HepG2 (cell line): ENCODE measurements at regions not wholly inside any gene's neighbourhood (a gene's known extent, or its start where the extent isn't known, plus 50 kb on each side); places are given as distances from the start of the nearest gene placed in this dataset.

ENCODE experiments used
- ATAC-seq: fragments of 200-7000 bp; cut with Tn5 transposase; 3 replicates; pipeline ENCODE4 v1.9.1; 2020; ENCODE audit warnings: mild to moderate bottlenecking, moderate library complexity
- BruUV-seq: library from RNA; stranded (reverse); fragments of 400-500 nt; replicated peaks from 2 replicates; lab custom pipeline; 2021; lab: Mats Ljungman, UMichigan
- CTCF ChIA-PET: fragments of 300-600 bp; formaldehyde crosslinking; extraction: SDS; loops from one replicate; lab custom pipeline; 2021; ENCODE audit warnings: low total read pairs, inconsistent platforms, low intra/inter-chr PET ratio; lab: Yijun Ruan, JAX
- POLR2A ChIA-PET: fragments of 350-600 bp; sonication (Branson Sonifier 250); formaldehyde crosslinking; loops from one replicate; lab custom pipeline; 2020; ENCODE audit warnings: antibody characterized with exemption, inconsistent platforms; lab: Yijun Ruan, JAX
- DNase-seq: peaks from one replicate; pipeline ENCODE4 v3.0.0-alpha.2; 2015; ENCODE audit warnings: low spot score
- FAIRE-seq: peaks from 3 replicates; lab custom pipeline; 2011; peaks lifted over from hg19 to GRCh38; lab: Jason Lieb, UNC
- H2AFZ ChIP-seq: one replicate; pipeline ENCODE4 v1.6.1; 2011; ENCODE audit warnings: low read length, inconsistent platforms
- H3K27ac ChIP-seq: fragments of 300-600 bp; 3 replicates; pipeline ENCODE4 v1.8.0; 2011; ENCODE audit warnings: mixed run types, mild to moderate bottlenecking, mixed read lengths, low read length, inconsistent platforms; ENCODE audit not compliant: insufficient read depth; ENCODE audit errors: extremely low read length
- H3K27me3 ChIP-seq, 2 experiments: fragments of 200-600 bp in 1 of 2; 2 replicates in 1 of 2; 3 replicates in 1 of 2; pipeline versions ENCODE4 v1.6.0 to v1.8.0; 2011; ENCODE audit warnings: low read length in 2 of 2, mild to moderate bottlenecking in 2 of 2, moderate library complexity in 2 of 2, inconsistent platforms in 1 of 2; ENCODE audit not compliant: insufficient read depth in 2 of 2, control insufficient read depth in 1 of 2
- H3K36me3 ChIP-seq, 2 experiments: fragments of 200-600 bp in 1 of 2; replicated peaks in 1 of 2; 2 replicates in 1 of 2; 3 replicates in 1 of 2; pipeline versions ENCODE4 v1.5.1 to v1.8.0; 2011; ENCODE audit warnings: low read length in 2 of 2, inconsistent platforms in 1 of 2; ENCODE audit not compliant: insufficient read depth in 2 of 2, control insufficient read depth in 1 of 2
- H3K4me1 ChIP-seq: 2 replicates; pipeline ENCODE4 v1.5.1; 2012; ENCODE audit warnings: low read length, inconsistent platforms; ENCODE audit not compliant: insufficient read depth
- H3K4me2 ChIP-seq: 2 replicates; pipeline ENCODE4 v1.6.0; 2011; ENCODE audit warnings: low read depth, low read length, inconsistent platforms
- H3K4me3 ChIP-seq, 3 experiments: fragments of 200-600 bp in 1 of 3; sonication (generic), shearing (Covaris generic) in 1 of 3; replicated peaks in 1 of 3; 2 replicates each; pipeline ENCODE4 v1.5.1; 2011 to 2016; ENCODE audit warnings: low read length in 3 of 3, inconsistent platforms in 2 of 3, low read depth in 2 of 3, mild to moderate bottlenecking in 2 of 3, control low read depth in 1 of 3, mixed read lengths in 1 of 3; ENCODE audit not compliant: insufficient read depth in 1 of 3
- H3K79me2 ChIP-seq: one replicate; pipeline ENCODE4 v1.6.1; 2011; ENCODE audit warnings: low read length, inconsistent platforms; ENCODE audit not compliant: insufficient read depth
- H3K9ac ChIP-seq: 2 replicates; pipeline ENCODE4 v1.6.0; 2011; ENCODE audit warnings: mild to moderate bottlenecking, low read depth, low read length, inconsistent platforms; ENCODE audit not compliant: insufficient read depth
- H3K9me3 ChIP-seq: 2 replicates; pipeline ENCODE4 v1.5.1; 2012; ENCODE audit warnings: mild to moderate bottlenecking, low read length
- H4K20me1 ChIP-seq: 2 replicates; pipeline ENCODE4 v1.6.0; 2011; ENCODE audit warnings: inconsistent platforms, mild to moderate bottlenecking, low read length, moderate library complexity; ENCODE audit not compliant: insufficient read depth
- EEA1 ChIP-seq: sonication (generic); formaldehyde crosslinking; IDR thresholded peaks from 2 replicates; pipeline ENCODE4 v1.5.1; 2020; ENCODE audit warnings: mild to moderate bottlenecking, missing genetic modification reagents, borderline replicate concordance
- GATAD1 ChIP-seq: IDR thresholded peaks from 2 replicates; pipeline ENCODE4 v1.6.1; 2016; ENCODE audit warnings: missing genetic modification reagents, missing compliant biosample characterization
- ZMYM3 ChIP-seq: sonication (generic); formaldehyde crosslinking; IDR thresholded peaks from 2 replicates; pipeline ENCODE4 v1.5.1; 2020; ENCODE audit warnings: mild to moderate bottlenecking, missing genetic modification reagents
- ZNF792 ChIP-seq: IDR thresholded peaks from 2 replicates; pipeline ENCODE4 v1.6.1; 2016
- WGBS: methylation state at CpG from one replicate; pipeline ENCODE4 v1.1.6; 2017; ENCODE audit warnings: low lambda C conversion rate; 5-methylcytosine and 5-hydroxymethylcytosine counted together
- in situ Hi-C: cut with HindIII; loops from 2 replicates; pipeline ENCODE4 v1.10.0; 2017; ENCODE audit warnings: low pct_unique_long_range_greater_than_20kb; ENCODE audit not compliant: extremely low pct_ligation_motif_present
- intact Hi-C: fragments of 100-400 bp; cut with micrococcal nuclease; formaldehyde crosslinking; loops from one replicate; pipeline ENCODE4 v1.10.0; 2022; ENCODE audit not compliant: unreplicated experiment
- TF ChIP-seq, protein P1 (sequence below): sonication (generic); formaldehyde crosslinking; IDR thresholded peaks from 2 replicates; pipeline ENCODE4 v1.5.0; 2020; ENCODE audit warnings: mild to moderate bottlenecking, missing genetic modification reagents
- TF ChIP-seq, protein P2 (sequence below): sonication (generic); formaldehyde crosslinking; IDR thresholded peaks from 2 replicates; pipeline ENCODE4 v1.8.1; 2023; ENCODE audit warnings: mild to moderate bottlenecking, missing genetic modification reagents
- TF ChIP-seq, protein P3 (sequence below): sonication (generic); formaldehyde crosslinking; IDR thresholded peaks from 2 replicates; pipeline ENCODE4 v1.8.1; 2023; ENCODE audit warnings: missing genetic modification reagents, mild to moderate bottlenecking, borderline replicate concordance
- TF ChIP-seq, protein P4 (sequence below): sonication (generic); formaldehyde crosslinking; IDR thresholded peaks from 2 replicates; pipeline ENCODE4 v1.5.0; 2020; ENCODE audit warnings: missing genetic modification reagents, mild to moderate bottlenecking, borderline replicate concordance

DNA sequence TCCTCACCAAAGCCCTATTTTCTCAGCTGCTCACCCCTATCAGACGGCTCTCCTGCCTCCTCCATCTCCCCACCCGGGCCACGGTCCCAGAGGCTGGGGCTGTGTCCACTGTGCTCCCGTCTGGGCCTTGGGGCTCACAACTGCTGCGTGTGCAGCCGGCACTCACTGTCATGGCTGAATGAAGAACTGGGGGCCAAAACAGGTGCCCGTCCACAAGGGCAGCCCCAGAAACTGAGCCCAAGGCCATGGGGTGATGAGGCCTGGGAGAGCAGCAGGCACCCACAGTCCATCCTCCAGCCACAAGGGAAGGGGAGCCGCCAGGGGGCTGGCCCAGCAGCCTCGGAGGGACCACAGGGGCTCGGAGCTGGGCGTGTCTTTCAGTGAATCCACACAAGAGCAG, 159.5 kb downstream of the DLL1 start (continued):
- TF ChIP-seq, protein P1, sequence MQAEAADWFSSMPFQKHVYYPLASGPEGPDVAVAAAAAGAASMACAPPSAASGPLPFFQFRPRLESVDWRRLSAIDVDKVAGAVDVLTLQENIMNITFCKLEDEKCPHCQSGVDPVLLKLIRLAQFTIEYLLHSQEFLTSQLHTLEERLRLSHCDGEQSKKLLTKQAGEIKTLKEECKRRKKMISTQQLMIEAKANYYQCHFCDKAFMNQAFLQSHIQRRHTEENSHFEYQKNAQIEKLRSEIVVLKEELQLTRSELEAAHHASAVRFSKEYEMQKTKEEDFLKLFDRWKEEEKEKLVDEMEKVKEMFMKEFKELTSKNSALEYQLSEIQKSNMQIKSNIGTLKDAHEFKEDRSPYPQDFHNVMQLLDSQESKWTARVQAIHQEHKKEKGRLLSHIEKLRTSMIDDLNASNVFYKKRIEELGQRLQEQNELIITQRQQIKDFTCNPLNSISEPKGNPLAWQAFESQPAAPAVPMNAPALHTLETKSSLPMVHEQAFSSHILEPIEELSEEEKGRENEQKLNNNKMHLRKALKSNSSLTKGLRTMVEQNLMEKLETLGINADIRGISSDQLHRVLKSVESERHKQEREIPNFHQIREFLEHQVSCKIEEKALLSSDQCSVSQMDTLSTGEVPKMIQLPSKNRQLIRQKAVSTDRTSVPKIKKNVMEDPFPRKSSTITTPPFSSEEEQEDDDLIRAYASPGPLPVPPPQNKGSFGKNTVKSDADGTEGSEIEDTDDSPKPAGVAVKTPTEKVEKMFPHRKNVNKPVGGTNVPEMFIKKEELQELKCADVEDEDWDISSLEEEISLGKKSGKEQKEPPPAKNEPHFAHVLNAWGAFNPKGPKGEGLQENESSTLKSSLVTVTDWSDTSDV (CRISPR knock-in tag) = no peak
- TF ChIP-seq ZMYM3 = no peak
- TF ChIP-seq GATAD1 = no peak

DNA sequence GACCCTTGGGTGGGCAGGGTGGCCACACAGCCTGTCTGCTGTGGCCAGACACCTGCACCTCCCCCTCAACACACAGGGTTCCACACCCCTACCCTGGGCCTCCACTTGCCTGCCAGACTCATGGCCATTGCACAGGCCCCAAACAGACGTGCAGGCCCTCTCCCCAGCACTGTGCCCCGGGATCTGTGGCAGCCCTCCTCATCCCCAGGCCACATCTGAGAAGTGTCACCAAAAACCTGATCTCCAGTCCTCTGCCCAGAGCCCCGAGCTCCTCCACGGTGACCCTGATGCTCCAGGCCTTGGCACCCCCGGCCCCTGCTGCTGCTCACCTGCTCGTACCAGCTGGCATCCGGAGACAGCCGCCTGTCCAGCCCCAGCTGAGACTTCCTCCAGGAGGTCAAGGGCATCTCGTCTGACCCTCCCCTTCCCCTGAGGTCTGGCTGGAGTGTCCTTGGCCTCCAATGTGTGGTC, 160.1 kb downstream of the DLL1 start:
- TF ChIP-seq EEA1 = no peak
- TF ChIP-seq, protein P2, sequence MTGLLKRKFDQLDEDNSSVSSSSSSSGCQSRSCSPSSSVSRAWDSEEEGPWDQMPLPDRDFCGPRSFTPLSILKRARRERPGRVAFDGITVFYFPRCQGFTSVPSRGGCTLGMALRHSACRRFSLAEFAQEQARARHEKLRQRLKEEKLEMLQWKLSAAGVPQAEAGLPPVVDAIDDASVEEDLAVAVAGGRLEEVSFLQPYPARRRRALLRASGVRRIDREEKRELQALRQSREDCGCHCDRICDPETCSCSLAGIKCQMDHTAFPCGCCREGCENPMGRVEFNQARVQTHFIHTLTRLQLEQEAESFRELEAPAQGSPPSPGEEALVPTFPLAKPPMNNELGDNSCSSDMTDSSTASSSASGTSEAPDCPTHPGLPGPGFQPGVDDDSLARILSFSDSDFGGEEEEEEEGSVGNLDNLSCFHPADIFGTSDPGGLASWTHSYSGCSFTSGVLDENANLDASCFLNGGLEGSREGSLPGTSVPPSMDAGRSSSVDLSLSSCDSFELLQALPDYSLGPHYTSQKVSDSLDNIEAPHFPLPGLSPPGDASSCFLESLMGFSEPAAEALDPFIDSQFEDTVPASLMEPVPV (CRISPR knock-in tag) = no peak
- no peak for TF ChIP-seq ZNF792 (CRISPR knock-in tag)
- TF ChIP-seq, protein P3, sequence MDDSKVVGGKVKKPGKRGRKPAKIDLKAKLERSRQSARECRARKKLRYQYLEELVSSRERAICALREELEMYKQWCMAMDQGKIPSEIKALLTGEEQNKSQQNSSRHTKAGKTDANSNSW = no peak
- TF ChIP-seq, protein P4, sequence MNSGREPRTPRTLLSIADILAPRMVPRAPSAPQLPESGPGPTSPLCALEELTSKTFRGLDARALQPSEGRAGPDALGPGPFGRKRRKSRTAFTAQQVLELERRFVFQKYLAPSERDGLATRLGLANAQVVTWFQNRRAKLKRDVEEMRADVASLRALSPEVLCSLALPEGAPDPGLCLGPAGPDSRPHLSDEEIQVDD (CRISPR knock-in tag) = no peak
- DNase-seq (no peak), FAIRE-seq (no peak), ATAC-seq (peak; percentile 20)
- Histone ChIP-seq H3K27me3 (peaks cover 17 to 62% of the 10 kb centered on the region in 2 experiments; a peak in 4 of 5 replicates), H3K27ac (no peak overlapping the region), H3K4me2 (no peak overlapping the region), H3K4me3 (no peak overlapping the region), H3K79me2 (no peaks in the 10 kb centered on the region), H3K9me3 (no peaks in the 10 kb centered on the region), H4K20me1 (no peaks in the 10 kb centered on the region), H3K4me1 (no peaks in the 10 kb centered on the region), H2AFZ (no peak overlapping the region), H3K36me3 (no peaks in the 10 kb centered on the region), H3K9ac (no peak overlapping the region)
- in situ Hi-C loops (no loop called here), intact Hi-C loops (no loop called here)
- WGBS = 0% methylated on average over 3 of the region's 9 CpGs
- no TSS peak for BruUV-seq
- POLR2A ChIA-PET = no interaction called here
- CTCF ChIA-PET = no interaction called here
